KMS-11 (cell line): ENCODE measurements at regions not wholly inside any gene's neighbourhood (a gene's known extent, or its start where the extent isn't known, plus 50 kb on each side); places are given as distances from the start of the nearest gene placed in this dataset.

Experiments used
- H2AFZ ChIP-seq: fragments of 200-600 bp; sonication (generic); 2 replicates; pipeline ENCODE4 v1.6.1; 2016; ENCODE audit warnings: antibody characterized with exemption, mixed run types, low read depth
- H3K27ac ChIP-seq: fragments of 200-600 bp; sonication (generic); 2 replicates; pipeline ENCODE4 v1.6.1; 2016; ENCODE audit warnings: mild to moderate bottlenecking, mixed run types
- H3K27me3 ChIP-seq: fragments of 200-600 bp; sonication (generic); 2 replicates; pipeline ENCODE4 v1.6.1; 2017; ENCODE audit warnings: mild to moderate bottlenecking, low read depth, mixed run types, moderate library complexity; ENCODE audit not compliant: insufficient read depth
- H3K36me3 ChIP-seq: fragments of 200-600 bp; sonication (generic); 2 replicates; pipeline ENCODE4 v1.6.1; 2017; ENCODE audit warnings: mild to moderate bottlenecking, mixed run types; ENCODE audit not compliant: insufficient read depth
- H3K4me1 ChIP-seq: fragments of 200-600 bp; sonication (generic); 2 replicates; pipeline ENCODE4 v1.6.1; 2016; ENCODE audit warnings: mild to moderate bottlenecking, low read depth, mixed run types; ENCODE audit not compliant: poor library complexity, severe bottlenecking
- H3K4me2 ChIP-seq: fragments of 200-600 bp; sonication (generic); 2 replicates; pipeline ENCODE4 v1.7.0; 2016; ENCODE audit warnings: mild to moderate bottlenecking, mixed run types
- H3K4me3 ChIP-seq: fragments of 200-600 bp; sonication (generic); IDR thresholded peaks from 2 replicates; pipeline ENCODE4 v1.6.1; 2017; ENCODE audit warnings: low read depth, low read length, mixed read lengths; ENCODE audit not compliant: insufficient read depth
- H3K79me2 ChIP-seq: fragments of 200-600 bp; sonication (generic); 2 replicates; pipeline ENCODE4 v1.6.1; 2016; ENCODE audit warnings: low read depth, mixed run types; ENCODE audit not compliant: insufficient read depth
- H3K9ac ChIP-seq: fragments of 200-600 bp; sonication (generic); 2 replicates; pipeline ENCODE4 v1.6.1; 2016; ENCODE audit warnings: mild to moderate bottlenecking, mixed run types
- H4K20me1 ChIP-seq: fragments of 200-600 bp; sonication (generic); 2 replicates; pipeline ENCODE4 v1.6.1; 2016; ENCODE audit warnings: mild to moderate bottlenecking, mixed run types; ENCODE audit not compliant: insufficient read depth
- CTCF ChIP-seq: fragments of 200-600 bp; sonication (generic); conservative IDR thresholded peaks from 2 replicates; pipeline ENCODE4 v1.6.1; 2017; ENCODE audit warnings: low read depth, mild to moderate bottlenecking, antibody characterized with exemption, low read length, moderate library complexity, mixed read lengths

- no peak overlapping the region for H2AFZ ChIP-seq
- no peaks in the 10 kb centered on the region for H3K4me1 ChIP-seq
- no peak overlapping the region for H3K4me3 ChIP-seq
- no peaks in the 10 kb centered on the region for H3K27me3 ChIP-seq
- no peak for TF ChIP-seq CTCF
- no peaks in the 10 kb centered on the region for H4K20me1 ChIP-seq
- H3K27ac ChIP-seq = no peak overlapping the region
- no peaks in the 10 kb centered on the region for H3K79me2 ChIP-seq
- H3K4me2 ChIP-seq = no peak overlapping the region
- H3K36me3 ChIP-seq = no peaks in the 10 kb centered on the region
- H3K9ac ChIP-seq = no peak overlapping the region
Observed at GRCh38 chr6:147823936-147824335, 315.4 kb downstream of the SAMD5 start.

- no peaks in the 10 kb centered on the region for H4K20me1 ChIP-seq
- H2AFZ ChIP-seq = no peak overlapping the region
- H3K4me3 ChIP-seq = no peak overlapping the region
- no peaks in the 10 kb centered on the region for H3K27me3 ChIP-seq
- no peak overlapping the region for H3K9ac ChIP-seq
- H3K36me3 ChIP-seq = no peaks in the 10 kb centered on the region
- H3K79me2 ChIP-seq = no peaks in the 10 kb centered on the region
- no peak overlapping the region for H3K27ac ChIP-seq
- no peak for TF ChIP-seq CTCF
- no peaks in the 10 kb centered on the region for H3K4me1 ChIP-seq
- H3K4me2 ChIP-seq = no peak overlapping the region
Observed at GRCh38 chr6:147825848-147826247, 317.4 kb downstream of the SAMD5 start.

- H3K4me3 ChIP-seq = no peak overlapping the region
- H2AFZ ChIP-seq = no peak overlapping the region
- H3K4me1 ChIP-seq = no peaks in the 10 kb centered on the region
- H3K79me2 ChIP-seq = no peaks in the 10 kb centered on the region
- H3K27ac ChIP-seq = no peak overlapping the region
- no peak for TF ChIP-seq CTCF
- H3K4me2 ChIP-seq = no peak overlapping the region
- no peaks in the 10 kb centered on the region for H3K27me3 ChIP-seq
- no peaks in the 10 kb centered on the region for H3K36me3 ChIP-seq
- H3K9ac ChIP-seq = no peak overlapping the region
- no peaks in the 10 kb centered on the region for H4K20me1 ChIP-seq
Observed at GRCh38 chr6:147826698-147827097, 318.2 kb downstream of the SAMD5 start.

GRCh38 chr6:147829418-147829817, 320.9 kb downstream of the SAMD5 start:
- no peaks in the 10 kb centered on the region for H3K4me1 ChIP-seq
- no peak for TF ChIP-seq CTCF
- no peaks in the 10 kb centered on the region for H4K20me1 ChIP-seq
- H2AFZ ChIP-seq = no peak overlapping the region
- no peak overlapping the region for H3K27ac ChIP-seq
- no peak overlapping the region for H3K4me2 ChIP-seq
- no peak overlapping the region for H3K9ac ChIP-seq
- no peaks in the 10 kb centered on the region for H3K79me2 ChIP-seq
- no peaks in the 10 kb centered on the region for H3K36me3 ChIP-seq
- H3K4me3 ChIP-seq = no peak overlapping the region
- no peaks in the 10 kb centered on the region for H3K27me3 ChIP-seq

- Histone ChIP-seq H3K4me1 (no peaks in the 10 kb centered on the region), H3K4me3 (no peak overlapping the region), H3K9ac (no peak overlapping the region), H2AFZ (no peak overlapping the region), H4K20me1 (no peaks in the 10 kb centered on the region), H3K79me2 (no peaks in the 10 kb centered on the region), H3K27ac (no peak overlapping the region), H3K27me3 (no peaks in the 10 kb centered on the region), H3K4me2 (no peak overlapping the region), H3K36me3 (no peaks in the 10 kb centered on the region)
- no peak for TF ChIP-seq CTCF
Observed at GRCh38 chr6:147829835-147830234, 321.3 kb downstream of the SAMD5 start.
